ENCODE measurements at regions not wholly inside any gene's neighbourhood (a gene's known extent, or its start where the extent isn't known, plus 50 kb on each side); places are given as distances from the start of the nearest gene placed in this dataset.

DNA sequence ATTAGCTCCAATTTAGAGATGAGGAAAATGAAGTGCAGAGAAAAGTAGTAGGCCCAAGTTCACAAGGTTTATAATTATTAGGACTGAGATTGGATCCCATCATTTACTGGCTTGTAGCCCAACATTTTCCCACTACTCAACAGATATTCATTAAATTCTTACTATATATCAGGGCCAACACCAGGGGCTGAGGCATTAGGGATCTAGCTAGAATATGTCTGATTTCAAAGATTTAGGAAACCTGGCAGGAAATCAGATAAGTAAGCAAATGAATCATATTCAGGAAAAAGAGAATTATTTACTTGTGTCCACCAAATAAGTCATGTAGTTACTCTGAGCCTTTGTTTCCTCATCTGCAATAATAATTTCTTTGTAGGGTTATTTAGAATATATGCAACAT, 94.3 kb downstream of the OXGR1 start:
- H3K4me3 ChIP-seq (ENCODE audit: low read depth, low read length) = no peak overlapping the region
- no peak for DNase-seq (ENCODE audit: low read depth)
- TF ChIP-seq, protein P1, sequence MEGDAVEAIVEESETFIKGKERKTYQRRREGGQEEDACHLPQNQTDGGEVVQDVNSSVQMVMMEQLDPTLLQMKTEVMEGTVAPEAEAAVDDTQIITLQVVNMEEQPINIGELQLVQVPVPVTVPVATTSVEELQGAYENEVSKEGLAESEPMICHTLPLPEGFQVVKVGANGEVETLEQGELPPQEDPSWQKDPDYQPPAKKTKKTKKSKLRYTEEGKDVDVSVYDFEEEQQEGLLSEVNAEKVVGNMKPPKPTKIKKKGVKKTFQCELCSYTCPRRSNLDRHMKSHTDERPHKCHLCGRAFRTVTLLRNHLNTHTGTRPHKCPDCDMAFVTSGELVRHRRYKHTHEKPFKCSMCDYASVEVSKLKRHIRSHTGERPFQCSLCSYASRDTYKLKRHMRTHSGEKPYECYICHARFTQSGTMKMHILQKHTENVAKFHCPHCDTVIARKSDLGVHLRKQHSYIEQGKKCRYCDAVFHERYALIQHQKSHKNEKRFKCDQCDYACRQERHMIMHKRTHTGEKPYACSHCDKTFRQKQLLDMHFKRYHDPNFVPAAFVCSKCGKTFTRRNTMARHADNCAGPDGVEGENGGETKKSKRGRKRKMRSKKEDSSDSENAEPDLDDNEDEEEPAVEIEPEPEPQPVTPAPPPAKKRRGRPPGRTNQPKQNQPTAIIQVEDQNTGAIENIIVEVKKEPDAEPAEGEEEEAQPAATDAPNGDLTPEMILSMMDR (IDR thresholded peaks at IDR 0.05; ENCODE audit: control insufficient read depth, extremely low read depth, insufficient read depth) = no peak

GRCh38 chr13:96898646-96899254, 95.5 kb downstream of the OXGR1 start:
- no peak for DNase-seq (ENCODE audit: low read depth)
- no peak overlapping the region for H3K4me3 ChIP-seq (ENCODE audit: low read depth, low read length)
- TF ChIP-seq, protein P1 (IDR thresholded peaks at IDR 0.05; ENCODE audit: control insufficient read depth, extremely low read depth, insufficient read depth) = no peak

DNA sequence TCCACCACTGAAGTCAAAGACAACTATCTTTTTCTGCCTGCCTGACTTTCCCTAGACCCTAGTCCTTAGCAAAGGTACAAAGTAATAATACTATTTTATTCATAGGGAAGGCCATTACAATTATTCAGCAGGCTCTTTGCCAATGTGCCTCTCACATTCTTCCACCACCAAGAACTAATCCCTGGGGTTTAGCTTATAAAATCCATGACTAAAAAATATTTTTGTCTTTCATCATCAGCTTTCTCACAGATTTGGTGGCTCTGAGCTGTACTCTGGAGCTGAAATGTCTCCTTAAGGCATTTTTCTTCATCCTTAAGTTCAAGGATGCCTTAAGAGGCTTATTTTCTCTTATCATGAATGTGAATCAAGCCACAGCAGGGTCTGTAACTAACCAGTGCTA, 96.1 kb downstream of the OXGR1 start:
- H3K4me3 ChIP-seq (ENCODE audit: low read depth, low read length) = no peak overlapping the region
- TF ChIP-seq, protein P1 (IDR thresholded peaks at IDR 0.05; ENCODE audit: control insufficient read depth, extremely low read depth, insufficient read depth) = no peak
- no peak for DNase-seq (ENCODE audit: low read depth)

Measured in LNCaP clone FGC (cell line).